ENCODE measurements at regions not wholly inside any gene's neighbourhood (a gene's known extent, or its start where the extent isn't known, plus 50 kb on each side); places are given as distances from the start of the nearest gene placed in this dataset.

- H3K36me3 ChIP-seq (ENCODE audit: low read depth, missing control alignments) = no peaks in the 10 kb centered on the region
- no peaks in the 10 kb centered on the region for H3K4me1 ChIP-seq
- no peak for DNase-seq
- H3K9me3 ChIP-seq = no peaks in the 10 kb centered on the region
- no peaks in the 10 kb centered on the region for H3K27me3 ChIP-seq
- intact Hi-C loops (cut with DNase I; ENCODE audit: low total_unique reads) = no loop called here
- 83 to 92% methylated on average over 4 of the region's 4 CpGs for WGBS, 2 donors
- H3K27ac ChIP-seq = no peak overlapping the region
- H3K4me3 ChIP-seq = no peak overlapping the region
- no peak for TF ChIP-seq POLR2A (IDR thresholded peaks at IDR 0.05)
- no peak for TF ChIP-seq CTCF (IDR thresholded peaks at IDR 0.05)
Measured at GRCh38 chr2:157203651-157204050, 53.9 kb upstream of the GALNT5 start.

- intact Hi-C loops (cut with DNase I; ENCODE audit: low total_unique reads) = no loop called here
- Histone ChIP-seq H3K27me3 (no peaks in the 10 kb centered on the region), H3K36me3 (ENCODE audit: low read depth, missing control alignments) (no peaks in the 10 kb centered on the region), H3K9me3 (no peaks in the 10 kb centered on the region), H3K4me3 (no peak overlapping the region), H3K27ac (no peak overlapping the region), H3K4me1 (no peaks in the 10 kb centered on the region)
- WGBS, 2 donors = 72 to 84% methylated on average over 3 of the region's 3 CpGs
- no peak for DNase-seq
- TF ChIP-seq POLR2A (IDR thresholded peaks at IDR 0.05) (no peak), CTCF (IDR thresholded peaks at IDR 0.05) (no peak)
Measured at GRCh38 chr2:157204401-157204800, 53.1 kb upstream of the GALNT5 start.

GRCh38 chr2:157206916-157207315, 50.6 kb upstream of the GALNT5 start:
- intact Hi-C loops (cut with DNase I; ENCODE audit: low total_unique reads) = no loop called here
- H3K36me3 ChIP-seq (ENCODE audit: low read depth, missing control alignments) = no peaks in the 10 kb centered on the region
- 76% methylated on average over 3 of the region's 3 CpGs for WGBS, 2 donors

More at GRCh38 chr2:157206916-157207315, 50.6 kb upstream of the GALNT5 start:
- Histone ChIP-seq H3K4me3 (no peak overlapping the region), H3K9me3 (no peaks in the 10 kb centered on the region), H3K27ac (no peak overlapping the region), H3K27me3 (no peaks in the 10 kb centered on the region), H3K4me1 (no peaks in the 10 kb centered on the region)
- no peak for TF ChIP-seq CTCF (IDR thresholded peaks at IDR 0.05)
- no peak for TF ChIP-seq POLR2A (IDR thresholded peaks at IDR 0.05)
- DNase-seq = no peak

Data from testis (tissue), 2 donors.